ENCODE measurements at regions not wholly inside any gene's neighbourhood (a gene's known extent, or its start where the extent isn't known, plus 50 kb on each side); places are given as distances from the start of the nearest gene placed in this dataset.

- no peaks in the 10 kb centered on the region for H3K27me3 Mint-ChIP-seq
- H3K4me1 Mint-ChIP-seq: no peaks in the 10 kb centered on the region
- DNase-seq: no peak
- no peak overlapping the region for H3K27ac Mint-ChIP-seq
- no peak overlapping the region for H3K4me3 Mint-ChIP-seq
- no peaks in the 10 kb centered on the region for H3K9me3 Mint-ChIP-seq
- H3K36me3 Mint-ChIP-seq: no peaks in the 10 kb centered on the region
Measured at GRCh38 chr5:99949361-99949760, 585.8 kb upstream of the FAM174A start.

GRCh38 chr5:99948850-99949249 is 586.3 kb upstream of the FAM174A start:
- Mint-ChIP-seq H3K9me3 (no peaks in the 10 kb centered on the region), H3K4me3 (no peak overlapping the region), H3K27me3 (no peaks in the 10 kb centered on the region), H3K27ac (no peak overlapping the region), H3K4me1 (no peaks in the 10 kb centered on the region), H3K36me3 (no peaks in the 10 kb centered on the region)
- no peak for DNase-seq

- no peaks in the 10 kb centered on the region for H3K27me3 Mint-ChIP-seq
- DNase-seq: no peak
- H3K9me3 Mint-ChIP-seq: no peaks in the 10 kb centered on the region
- no peaks in the 10 kb centered on the region for H3K4me1 Mint-ChIP-seq
- H3K36me3 Mint-ChIP-seq: no peaks in the 10 kb centered on the region
- H3K4me3 Mint-ChIP-seq: no peak overlapping the region
- no peak overlapping the region for H3K27ac Mint-ChIP-seq
Measured at GRCh38 chr5:99945478-99946442, 589.4 kb upstream of the FAM174A start.

DNA sequence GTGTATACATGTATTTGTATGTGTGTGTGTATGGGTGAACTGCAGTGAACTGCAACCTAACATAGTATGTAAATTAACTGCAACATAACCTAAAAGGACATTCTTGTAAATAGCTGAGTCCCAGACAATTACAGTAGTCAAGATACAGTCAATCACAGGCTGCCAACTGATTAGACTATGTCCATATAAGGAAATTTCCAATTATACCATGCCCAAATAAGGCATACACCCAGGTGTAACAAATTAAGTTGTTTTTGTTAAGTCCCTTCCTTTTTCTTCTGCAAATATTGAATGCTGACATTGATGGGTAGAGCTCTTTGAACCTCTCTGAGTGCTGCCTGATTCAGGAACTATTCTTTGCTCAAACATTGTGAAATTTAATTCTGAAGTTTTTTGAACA is 594.6 kb upstream of the FAM174A start:
- Mint-ChIP-seq H3K4me1 (no peaks in the 10 kb centered on the region), H3K27ac (no peak overlapping the region), H3K4me3 (no peak overlapping the region), H3K36me3 (no peaks in the 10 kb centered on the region), H3K27me3 (no peaks in the 10 kb centered on the region), H3K9me3 (no peaks in the 10 kb centered on the region)
- no peak for DNase-seq

DNA sequence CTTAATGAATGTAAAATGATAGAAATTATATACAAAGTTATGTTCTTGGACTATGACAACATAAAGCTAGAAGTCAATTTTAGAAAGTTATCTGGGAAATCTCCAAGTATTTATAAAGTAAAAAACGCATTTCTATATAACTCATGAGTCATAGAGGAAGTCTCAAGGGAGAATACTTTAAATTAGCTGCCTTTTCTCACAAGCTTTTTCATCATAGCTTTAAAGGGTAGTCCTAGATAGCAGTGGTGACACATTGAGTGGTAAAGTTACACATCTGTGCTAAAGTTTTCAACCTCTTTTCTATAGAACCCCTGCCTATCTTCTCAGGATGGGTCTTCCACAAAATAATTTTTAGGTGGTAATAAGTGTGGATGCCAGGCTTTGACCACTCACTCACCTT is 598.3 kb upstream of the FAM174A start:
- Mint-ChIP-seq H3K4me1 (no peaks in the 10 kb centered on the region), H3K9me3 (no peaks in the 10 kb centered on the region), H3K4me3 (no peak overlapping the region), H3K27me3 (no peaks in the 10 kb centered on the region), H3K36me3 (no peaks in the 10 kb centered on the region), H3K27ac (no peak overlapping the region)
- DNase-seq: no peak

GRCh38 chr5:99929806-99930135 is 605.4 kb upstream of the FAM174A start:
- Mint-ChIP-seq H3K9me3 (no peaks in the 10 kb centered on the region), H3K36me3 (no peaks in the 10 kb centered on the region), H3K27me3 (no peaks in the 10 kb centered on the region), H3K4me3 (no peak overlapping the region), H3K27ac (no peak overlapping the region), H3K4me1 (no peaks in the 10 kb centered on the region)
- DNase-seq: no peak

- Mint-ChIP-seq H3K27ac (no peak overlapping the region), H3K4me1 (no peaks in the 10 kb centered on the region), H3K27me3 (no peaks in the 10 kb centered on the region), H3K4me3 (no peak overlapping the region), H3K36me3 (no peaks in the 10 kb centered on the region), H3K9me3 (no peaks in the 10 kb centered on the region)
- DNase-seq: no peak
Measured at GRCh38 chr5:99929067-99929805, 605.9 kb upstream of the FAM174A start.

- no peak overlapping the region for H3K4me3 Mint-ChIP-seq
- H3K36me3 Mint-ChIP-seq: no peaks in the 10 kb centered on the region
- H3K27me3 Mint-ChIP-seq: no peaks in the 10 kb centered on the region
- H3K27ac Mint-ChIP-seq: no peak overlapping the region
- no peaks in the 10 kb centered on the region for H3K4me1 Mint-ChIP-seq
- DNase-seq: no peak
- H3K9me3 Mint-ChIP-seq: no peaks in the 10 kb centered on the region
Measured at GRCh38 chr5:99928490-99928889, 606.7 kb upstream of the FAM174A start.

- Mint-ChIP-seq H3K4me1 (no peaks in the 10 kb centered on the region), H3K27me3 (no peaks in the 10 kb centered on the region), H3K9me3 (no peaks in the 10 kb centered on the region), H3K27ac (no peak overlapping the region), H3K36me3 (no peaks in the 10 kb centered on the region), H3K4me3 (no peak overlapping the region)
- DNase-seq: no peak
Measured at GRCh38 chr5:99926463-99926862, 608.7 kb upstream of the FAM174A start.

DNA sequence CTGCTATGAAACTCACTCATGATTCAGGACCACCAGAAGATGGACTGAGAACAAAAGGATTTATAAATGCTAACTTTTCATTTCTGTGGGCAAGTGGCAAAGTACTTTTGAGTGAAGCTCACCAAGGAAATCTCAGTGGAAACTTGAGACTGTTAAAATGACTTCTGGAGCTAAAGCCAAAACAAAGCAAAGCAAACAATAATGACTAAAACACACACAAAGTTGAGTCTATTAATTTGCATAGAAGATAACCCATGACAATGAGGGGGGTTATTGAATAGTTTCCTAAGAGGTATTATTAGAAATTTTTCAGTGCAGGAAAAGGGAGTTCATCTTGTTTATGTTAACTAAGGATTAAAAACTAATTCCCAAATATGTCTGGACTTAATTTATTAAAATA is 612.8 kb upstream of the FAM174A start:
- Mint-ChIP-seq H3K9me3 (no peaks in the 10 kb centered on the region), H3K4me3 (no peak overlapping the region), H3K36me3 (no peaks in the 10 kb centered on the region), H3K27ac (no peak overlapping the region), H3K27me3 (no peaks in the 10 kb centered on the region), H3K4me1 (no peaks in the 10 kb centered on the region)
- DNase-seq: no peak

- H3K4me1 Mint-ChIP-seq: no peaks in the 10 kb centered on the region
- H3K27me3 Mint-ChIP-seq: no peaks in the 10 kb centered on the region
- no peak overlapping the region for H3K27ac Mint-ChIP-seq
- no peak for DNase-seq
- H3K4me3 Mint-ChIP-seq: no peak overlapping the region
- no peaks in the 10 kb centered on the region for H3K36me3 Mint-ChIP-seq
- peaks cover 2% of the 10 kb centered on the region for H3K9me3 Mint-ChIP-seq
Measured at GRCh38 chr5:99911971-99912370, 623.2 kb upstream of the FAM174A start.

DNA sequence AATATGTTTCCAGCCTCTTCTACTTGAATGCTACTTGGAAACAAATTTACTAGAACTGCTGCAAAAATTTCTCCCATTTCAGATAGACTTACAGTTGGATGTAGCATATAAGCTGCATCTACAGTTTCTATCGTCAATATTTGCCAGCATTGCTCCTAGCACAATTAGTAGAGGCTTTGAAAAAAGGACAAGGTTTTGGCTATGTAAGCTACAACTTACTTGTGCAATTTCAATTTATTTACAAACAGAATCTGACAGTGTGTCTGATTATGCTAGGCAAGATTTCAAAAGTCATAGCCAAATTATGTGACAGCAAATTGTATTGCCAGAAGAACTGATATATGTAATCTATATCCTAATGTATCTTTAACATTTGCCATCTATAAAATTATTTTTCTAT is 628.4 kb upstream of the FAM174A start:
- H3K36me3 Mint-ChIP-seq: no peaks in the 10 kb centered on the region
- no peak overlapping the region for H3K27ac Mint-ChIP-seq
- H3K27me3 Mint-ChIP-seq: no peaks in the 10 kb centered on the region
- no peak for DNase-seq
- peaks cover 2% of the 10 kb centered on the region for H3K9me3 Mint-ChIP-seq
- no peak overlapping the region for H3K4me3 Mint-ChIP-seq
- no peaks in the 10 kb centered on the region for H3K4me1 Mint-ChIP-seq

DNA sequence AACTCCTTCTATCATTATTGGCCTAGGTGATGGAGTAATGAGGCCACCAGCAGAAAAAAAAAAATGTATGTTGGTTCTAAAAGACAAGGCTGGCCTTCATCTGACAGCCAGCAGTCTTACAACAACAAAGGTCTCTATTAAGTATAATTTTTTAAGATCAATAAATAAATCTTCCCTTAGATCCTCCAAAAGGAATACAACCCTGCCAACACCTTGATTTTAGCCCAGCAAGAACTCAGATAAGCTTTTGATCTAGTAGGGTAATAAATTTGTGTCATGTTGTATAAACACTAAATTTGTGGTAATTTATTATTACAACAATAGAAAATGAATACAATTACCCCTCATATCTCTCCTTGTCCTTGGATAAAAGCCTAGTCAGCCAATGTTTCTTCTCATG is 633.2 kb upstream of the FAM174A start:
- no peak overlapping the region for H3K27ac Mint-ChIP-seq
- no peaks in the 10 kb centered on the region for H3K36me3 Mint-ChIP-seq
- H3K4me3 Mint-ChIP-seq: no peak overlapping the region
- no peaks in the 10 kb centered on the region for H3K4me1 Mint-ChIP-seq
- no peak for DNase-seq
- H3K27me3 Mint-ChIP-seq: no peaks in the 10 kb centered on the region
- no peaks in the 10 kb centered on the region for H3K9me3 Mint-ChIP-seq

DNA sequence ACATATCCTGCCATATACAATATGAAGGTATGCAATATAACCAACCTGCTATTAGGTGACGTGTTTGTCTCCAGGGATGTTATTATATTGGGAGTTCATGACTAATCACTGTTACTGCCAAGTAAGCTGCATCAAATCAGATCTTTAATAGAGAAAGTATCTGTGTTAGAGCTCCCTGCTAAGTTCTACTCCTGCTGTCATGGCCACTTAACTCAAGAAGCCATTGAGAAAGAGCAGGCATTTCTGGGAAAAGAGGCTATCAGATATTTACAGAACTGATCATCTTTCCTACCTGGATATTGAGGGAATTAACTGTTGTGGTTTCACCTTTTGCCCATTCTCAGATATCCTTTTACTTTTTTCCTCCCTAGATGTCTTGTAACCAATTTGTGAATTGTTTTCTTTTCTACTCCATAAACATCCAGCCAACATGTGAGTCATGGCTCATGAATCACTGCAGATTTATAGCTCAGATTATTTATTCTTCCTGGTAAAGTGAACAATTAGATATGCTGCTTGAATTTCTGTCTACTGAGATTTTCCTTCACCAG is 634.8 kb upstream of the FAM174A start:
- DNase-seq: no peak
- Mint-ChIP-seq H3K36me3 (no peaks in the 10 kb centered on the region), H3K9me3 (no peaks in the 10 kb centered on the region), H3K4me1 (no peaks in the 10 kb centered on the region), H3K27ac (no peak overlapping the region), H3K27me3 (no peaks in the 10 kb centered on the region), H3K4me3 (no peak overlapping the region)

GRCh38 chr5:99879791-99880511 is 655.2 kb upstream of the FAM174A start:
- Mint-ChIP-seq H3K9me3 (peaks cover 2% of the 10 kb centered on the region), H3K27ac (no peak overlapping the region), H3K27me3 (no peaks in the 10 kb centered on the region), H3K4me3 (no peak overlapping the region), H3K36me3 (no peaks in the 10 kb centered on the region), H3K4me1 (no peaks in the 10 kb centered on the region)
- DNase-seq: no peak

Measured in activated naive CD8-positive, alpha-beta T cell treated with anti-CD3 and anti-CD28 coated beads for 36 hours (primary cell).